NCI-H2107 treated with DMSO at 0.1 percent for 48 hours (cell line): ENCODE measurements at regions not wholly inside any gene's neighbourhood (a gene's known extent, or its start where the extent isn't known, plus 50 kb on each side); places are given as distances from the start of the nearest gene placed in this dataset.
"Not testable (repeated sequence)": the region's sequence is repeated elsewhere in the genome, so short reads cannot be mapped to it uniquely, and the experiment has no call there.

Experiments used
- DNase-seq: peaks from one replicate; lab custom pipeline; 2025; ENCODE audit not compliant: unreplicated experiment; lab: John Stamatoyannopoulos, UW

DNA sequence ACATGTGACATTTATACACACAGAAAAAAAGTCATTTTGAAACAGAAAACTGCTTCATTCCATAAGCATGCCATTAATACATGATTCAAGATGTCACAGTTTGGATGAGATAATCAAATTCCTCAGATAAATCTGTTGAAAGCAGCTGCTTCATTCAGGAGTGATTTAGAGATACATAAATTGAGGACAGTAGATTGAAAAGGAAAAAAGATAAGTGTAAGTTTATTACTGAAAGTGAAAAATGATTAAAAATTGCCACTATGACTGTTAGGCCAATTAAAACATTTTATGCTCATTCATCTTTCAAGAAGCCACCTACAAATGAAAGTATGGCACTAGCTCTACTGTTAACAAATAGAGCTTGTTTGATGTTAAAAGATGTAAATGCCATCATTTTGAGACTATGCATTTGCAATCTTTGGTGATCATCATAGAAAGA is 136.9 kb upstream of the CDK6 start:
- no peak for DNase-seq

DNA sequence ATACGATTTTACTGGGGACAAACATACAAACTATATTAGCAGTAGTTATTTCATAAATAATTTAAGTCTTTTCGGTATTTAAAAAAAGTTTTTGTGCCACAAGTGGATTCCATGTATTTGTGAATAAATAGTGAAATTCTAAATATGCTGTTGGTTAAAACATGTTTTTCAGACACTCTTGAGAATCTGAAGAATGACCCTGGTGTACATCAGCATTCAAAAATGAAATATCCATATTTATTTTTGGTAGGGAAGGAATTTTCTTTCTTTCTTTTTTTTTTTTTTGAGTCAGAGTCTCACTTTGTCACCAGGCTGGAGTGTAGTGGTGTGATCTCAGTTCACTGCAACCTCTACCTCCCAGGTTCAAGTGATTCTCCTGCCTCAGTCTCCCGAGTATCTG is 136.1 kb upstream of the CDK6 start:
- no peak for DNase-seq

DNA sequence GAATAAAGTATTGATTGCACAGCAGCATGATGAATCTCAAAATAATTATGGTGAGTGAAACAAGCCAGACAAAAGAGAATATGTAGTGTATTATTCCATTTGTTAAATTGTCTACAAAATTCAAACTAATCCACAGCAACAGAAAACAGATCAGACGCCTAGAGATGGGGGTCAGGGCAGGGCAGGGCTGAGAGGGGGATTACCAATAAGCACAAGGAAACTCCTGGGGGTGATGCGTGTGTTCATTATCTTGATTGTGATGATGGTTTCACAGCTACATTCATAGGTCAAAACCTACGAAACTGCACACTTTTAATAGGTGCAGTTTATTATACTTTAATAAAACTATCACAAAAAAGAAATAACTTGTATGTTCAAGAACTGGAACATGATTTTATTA is 132.7 kb upstream of the CDK6 start:
- DNase-seq, result no peak

DNA sequence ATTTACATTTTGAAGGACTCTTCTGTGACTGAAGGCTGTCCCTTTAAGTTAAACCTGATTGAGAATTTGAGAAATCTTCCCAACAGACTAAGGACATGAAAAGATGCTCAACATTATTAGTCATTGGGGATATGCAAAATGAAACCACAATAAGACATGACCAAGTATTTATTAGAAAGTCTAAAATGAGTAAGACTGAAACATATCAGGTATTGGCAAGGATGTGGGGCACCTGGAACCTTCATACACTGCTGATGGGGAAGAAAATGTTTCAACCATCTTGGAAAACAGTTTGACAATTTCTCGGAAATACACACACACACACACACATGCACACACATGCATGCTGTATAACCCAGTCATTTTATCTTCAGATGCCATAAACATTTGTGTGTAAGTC is 132.1 kb upstream of the CDK6 start:
- no peak for DNase-seq

DNA sequence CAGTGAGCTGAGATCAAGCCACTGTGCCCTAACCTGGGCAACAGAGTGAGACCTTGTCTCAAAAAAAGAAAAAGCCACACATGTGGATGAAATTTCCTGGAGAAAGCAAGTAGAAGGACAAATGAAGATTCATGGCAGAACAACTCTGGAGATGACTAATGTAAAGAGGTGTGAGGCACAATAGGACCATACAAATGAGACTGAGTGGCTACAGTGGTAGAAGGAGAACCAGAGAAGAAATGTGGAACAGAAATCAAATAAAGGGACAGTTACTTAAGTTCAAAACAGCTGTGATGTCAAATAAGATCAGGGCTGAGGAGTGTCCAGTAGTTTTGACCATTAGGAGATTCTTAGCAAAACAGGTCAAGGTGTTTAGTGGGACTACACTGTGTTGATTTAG is 130.9 kb upstream of the CDK6 start:
- no peak for DNase-seq

DNA sequence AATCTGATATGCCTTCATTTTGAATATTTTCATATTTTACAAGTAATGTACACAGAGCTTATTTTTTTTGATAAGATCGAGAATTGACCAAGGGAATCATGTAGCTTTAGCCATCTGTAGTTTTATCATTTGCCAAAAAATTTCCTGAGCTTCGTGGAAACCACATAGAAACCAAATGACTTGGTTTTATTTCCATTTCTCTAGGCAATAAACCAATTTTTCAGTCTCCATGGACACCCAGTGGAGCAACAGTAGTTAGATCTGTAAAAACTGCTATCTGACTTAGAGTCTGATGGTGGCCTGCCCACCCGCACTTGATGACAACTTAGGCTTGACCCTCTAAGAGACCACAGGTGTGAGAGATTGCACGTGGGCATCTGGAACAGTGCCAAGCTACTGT is 127.8 kb upstream of the CDK6 start:
- DNase-seq, result no peak

DNA sequence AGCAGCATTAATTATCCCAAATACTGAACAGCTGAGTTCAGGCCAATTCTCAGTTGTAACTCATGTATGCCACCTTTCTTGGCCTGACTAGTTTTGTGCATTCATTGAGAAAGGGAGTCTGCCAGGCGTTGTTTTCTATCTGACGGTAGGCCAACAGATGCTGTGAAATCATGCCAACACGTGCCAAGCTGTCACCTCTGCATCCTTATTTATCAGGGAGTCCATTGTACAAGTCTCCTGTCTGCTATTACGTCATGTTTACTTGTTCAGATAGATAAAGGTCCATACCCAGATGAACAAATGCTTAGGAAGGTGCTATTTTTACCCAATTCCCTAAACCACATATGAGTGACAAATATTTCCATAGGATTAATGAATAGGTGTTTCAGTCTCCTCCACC is 127.2 kb upstream of the CDK6 start:
- no peak for DNase-seq

DNA sequence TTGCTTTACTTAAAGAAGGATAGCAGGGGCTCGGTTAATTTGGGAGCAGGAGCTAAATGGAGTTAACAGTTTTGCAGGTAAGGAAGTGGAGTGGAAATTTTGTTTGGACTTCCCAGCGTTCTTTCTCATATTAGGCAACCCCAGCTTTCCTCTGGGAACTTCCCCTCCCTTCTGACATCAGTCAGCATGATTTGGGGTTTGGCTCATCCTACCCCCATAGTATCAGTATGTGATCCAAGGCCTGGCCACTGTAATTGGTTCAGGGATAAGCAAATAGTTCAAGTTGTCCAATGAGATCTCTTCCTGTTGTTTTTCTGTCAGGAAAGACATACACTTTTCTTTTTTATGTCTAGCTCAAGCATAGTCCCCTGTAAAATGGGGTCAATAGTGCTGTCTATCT is 125.6 kb upstream of the CDK6 start:
- no peak for DNase-seq

DNA sequence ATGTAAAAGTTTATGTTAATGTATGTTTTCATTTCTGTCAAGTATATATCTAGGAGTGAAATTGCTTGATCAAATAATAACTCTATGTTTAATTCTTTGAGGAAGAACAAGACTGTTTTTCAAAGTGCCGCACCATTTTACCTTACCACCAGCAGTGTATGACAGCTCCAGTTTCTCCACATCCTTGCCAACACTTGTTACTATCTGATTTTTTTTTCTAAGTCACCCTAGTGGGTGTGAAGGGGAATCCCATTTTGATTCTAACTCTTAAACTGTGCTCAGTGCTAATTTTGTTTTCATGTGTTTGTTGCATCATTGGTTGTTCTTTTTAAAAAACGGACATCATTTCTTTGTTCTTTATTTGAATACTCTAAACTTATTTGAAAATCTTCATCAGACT is 120.2 kb upstream of the CDK6 start:
- DNase-seq, result no peak

DNA sequence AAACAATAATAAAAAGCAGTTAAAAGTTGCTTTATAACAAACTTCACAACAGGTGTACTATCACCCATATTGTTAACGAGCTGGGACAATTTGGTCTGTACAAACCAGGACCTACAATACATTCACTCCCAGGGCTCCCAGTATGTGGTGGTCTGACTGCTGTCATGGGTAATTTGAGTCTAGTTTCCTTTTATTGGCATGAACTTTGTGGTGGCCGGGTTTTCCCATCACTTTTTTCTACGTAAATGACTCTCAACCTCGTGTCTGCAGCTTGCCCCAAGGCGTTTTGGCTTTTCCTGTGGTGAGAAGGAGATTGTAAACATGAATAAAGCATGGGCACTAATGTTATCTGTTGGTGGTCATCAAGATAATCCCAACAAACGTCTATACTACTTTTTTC is 118.7 kb upstream of the CDK6 start:
- DNase-seq, result no peak

DNA sequence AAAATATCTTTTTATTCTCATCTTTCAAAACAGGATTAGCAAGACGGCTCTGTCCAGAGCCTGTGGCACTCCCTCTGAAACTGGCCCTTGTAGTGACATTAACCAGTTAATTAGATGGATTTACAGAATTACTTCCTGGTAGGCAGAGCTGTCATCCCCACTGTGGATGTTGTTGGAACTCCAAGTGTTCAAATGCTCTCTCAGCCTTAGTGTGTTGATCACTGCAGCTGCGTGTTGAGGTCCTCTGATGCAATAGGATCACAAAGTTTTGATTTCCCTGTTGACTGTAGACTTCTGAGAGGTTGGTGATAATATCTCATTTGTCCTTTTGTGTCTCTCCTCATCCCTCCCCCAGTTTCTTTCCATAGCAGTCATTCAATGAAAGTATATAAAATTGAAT is 117.3 kb upstream of the CDK6 start:
- DNase-seq, result no peak

DNA sequence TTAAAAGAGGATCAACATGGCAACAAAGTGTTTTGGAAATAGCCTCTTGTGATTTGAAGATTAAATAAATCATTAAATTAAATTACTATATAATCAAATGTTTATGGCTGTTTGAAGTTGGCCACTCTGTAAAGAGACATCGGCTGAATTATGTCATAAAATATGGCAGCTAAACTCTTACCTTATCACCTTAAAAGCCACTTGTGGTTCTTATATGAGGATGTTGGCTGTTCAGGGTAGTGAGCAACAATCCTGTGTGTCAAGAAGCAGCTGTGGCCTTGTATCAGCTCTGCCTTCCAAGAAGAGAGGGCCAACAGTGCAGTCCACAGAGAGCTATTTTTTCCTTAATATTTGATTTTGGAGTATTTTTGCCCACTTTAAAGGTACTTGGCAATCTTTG is 113.4 kb upstream of the CDK6 start:
- no peak for DNase-seq

DNA sequence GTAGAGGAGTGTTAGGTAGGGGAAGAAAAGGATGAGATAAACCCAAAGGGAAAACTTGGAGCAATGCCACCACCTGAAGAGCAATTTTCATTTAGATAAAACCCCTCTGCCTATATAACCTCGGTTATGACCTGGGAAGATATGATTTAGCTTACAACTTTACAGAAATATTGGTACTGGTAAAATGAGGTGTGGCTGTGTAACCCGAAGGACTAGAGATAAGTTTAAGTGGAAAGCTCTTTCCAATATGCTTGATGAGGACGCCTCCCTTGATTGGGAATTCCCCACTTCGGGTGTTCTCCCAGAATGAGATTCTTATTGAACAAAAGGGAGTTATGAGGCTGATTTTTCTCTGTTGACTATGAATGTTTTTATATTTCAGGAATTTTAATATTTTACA is 109.5 kb upstream of the CDK6 start:
- no peak for DNase-seq

DNA sequence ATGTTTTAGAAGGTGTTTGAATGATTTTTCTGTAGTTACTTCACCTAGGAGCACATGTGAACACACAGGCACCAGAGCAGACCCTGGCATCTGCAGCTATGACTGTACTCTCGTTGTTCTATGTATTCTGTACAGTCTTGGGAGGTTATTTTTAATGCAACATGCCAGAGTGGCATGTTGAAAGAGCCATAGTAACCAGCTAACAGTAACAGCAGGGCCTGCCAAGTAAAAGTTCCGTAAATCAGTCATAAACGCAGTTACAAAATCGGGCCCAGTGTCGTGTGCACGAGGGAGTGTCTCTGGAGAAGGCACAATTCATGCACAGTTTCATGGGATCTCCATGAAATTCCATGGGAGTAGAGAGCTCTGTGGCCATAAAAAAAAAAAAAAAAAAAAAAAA is 108.3 kb upstream of the CDK6 start:
- no peak for DNase-seq

DNA sequence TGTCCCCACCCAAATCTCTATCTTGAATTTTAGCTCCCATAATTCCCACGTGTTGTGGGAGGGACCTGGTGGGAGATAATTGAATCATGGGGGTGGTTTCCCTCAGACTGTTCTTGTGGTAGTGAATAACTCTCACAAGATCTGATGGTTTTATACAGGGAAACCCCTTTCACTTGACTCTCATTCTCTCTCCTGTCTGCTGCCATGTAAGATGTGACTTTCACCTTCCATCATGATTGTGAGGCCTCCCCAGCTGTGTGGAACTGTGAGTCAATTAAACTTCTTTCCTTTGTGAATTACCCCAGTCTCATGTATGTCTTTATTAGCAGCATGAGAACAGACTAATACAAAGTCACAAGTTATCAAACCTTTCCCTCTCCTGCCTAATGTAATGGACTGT is 106.3 kb upstream of the CDK6 start:
- not testable (repeated sequence) for DNase-seq

DNA sequence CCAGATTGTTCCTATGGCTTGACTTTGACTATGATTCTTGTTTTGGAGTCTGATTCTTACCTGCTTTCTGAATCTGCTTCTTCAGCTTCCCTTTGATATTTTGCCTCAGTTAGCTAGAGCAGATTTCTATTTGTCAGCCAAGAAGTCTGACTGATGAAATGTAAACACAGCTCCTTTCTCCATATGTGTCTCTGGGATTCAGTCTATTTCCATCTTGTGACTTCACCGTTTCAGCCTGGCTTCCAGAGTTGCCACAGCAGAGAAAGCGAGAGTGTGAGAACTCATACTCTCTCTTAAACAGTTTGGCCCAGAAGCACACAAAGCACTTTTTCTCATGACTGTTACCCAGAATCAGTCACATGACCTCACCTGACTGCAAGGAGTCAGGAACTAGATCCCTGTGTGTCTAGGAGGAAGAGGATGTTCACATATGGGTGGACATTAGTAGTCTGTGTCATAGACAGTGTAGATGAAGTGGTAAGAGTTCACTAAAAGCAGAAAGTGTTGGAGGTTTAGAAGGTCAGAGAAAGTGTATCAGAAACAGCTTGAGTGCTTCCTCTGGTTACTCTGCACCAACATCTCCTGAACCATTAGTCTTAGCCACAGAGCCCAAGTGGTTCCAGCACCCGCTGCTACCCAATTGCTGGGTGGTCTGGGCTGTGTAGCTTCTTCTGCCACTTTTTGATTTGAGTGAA is 103.4 kb upstream of the CDK6 start:
- no peak for DNase-seq

DNA sequence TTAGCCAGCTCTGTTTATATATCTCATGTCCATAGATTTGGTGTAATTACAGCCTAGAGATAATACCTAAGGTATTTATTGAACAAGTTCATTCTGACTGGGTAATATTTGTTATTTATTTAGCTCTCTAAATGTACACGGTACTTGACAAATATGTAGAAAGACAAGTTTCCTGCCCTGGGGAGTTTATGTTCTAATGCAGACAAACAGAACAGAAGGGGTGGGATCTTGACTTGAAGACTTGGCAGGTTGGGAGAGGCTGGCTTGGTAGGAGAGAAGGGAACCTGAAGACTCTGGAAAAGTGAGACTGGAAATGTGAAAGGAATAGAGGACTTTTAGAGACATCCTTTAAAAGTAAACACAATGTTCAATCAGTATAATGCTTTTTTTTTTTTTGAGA is 97.7 kb upstream of the CDK6 start:
- DNase-seq, result no peak

DNA sequence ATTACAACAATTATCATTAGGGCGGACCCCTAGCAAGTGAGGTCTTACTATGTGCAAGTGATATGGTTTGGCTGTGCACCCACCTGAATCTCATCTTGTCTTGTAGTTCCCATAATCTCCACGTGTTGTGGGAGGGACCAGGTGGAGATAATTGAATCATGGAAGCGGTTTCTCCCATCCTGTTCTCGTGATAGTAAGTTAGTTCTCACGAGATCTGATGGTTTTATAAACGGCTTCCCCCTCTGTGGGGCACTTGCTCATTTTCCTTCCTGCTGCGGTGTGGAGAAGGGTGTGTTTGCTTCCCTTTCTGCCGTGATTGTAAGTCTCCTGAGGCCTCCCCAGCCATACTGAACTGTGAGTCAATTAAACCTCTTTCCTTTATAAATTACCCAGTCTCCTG is 96.1 kb upstream of the CDK6 start:
- no peak for DNase-seq

DNA sequence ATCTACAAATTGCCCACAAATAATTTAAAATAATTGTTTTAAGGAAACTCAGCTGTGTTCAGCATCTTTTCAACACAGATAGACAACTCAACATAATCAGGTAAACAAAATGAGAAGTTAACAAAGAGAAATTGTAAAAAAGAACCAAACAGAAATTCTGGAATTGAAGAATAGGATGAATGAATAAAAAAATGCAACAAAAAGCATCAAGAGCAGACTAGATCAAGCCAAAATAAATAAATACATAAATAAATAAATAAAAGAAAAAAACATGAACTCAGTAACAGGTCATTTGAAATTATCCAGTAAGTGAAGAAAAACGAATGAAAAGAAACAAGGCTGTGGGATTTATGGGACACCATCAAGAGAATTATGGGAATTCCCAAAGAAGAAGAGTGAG is 94.0 kb upstream of the CDK6 start:
- DNase-seq, result no peak

DNA sequence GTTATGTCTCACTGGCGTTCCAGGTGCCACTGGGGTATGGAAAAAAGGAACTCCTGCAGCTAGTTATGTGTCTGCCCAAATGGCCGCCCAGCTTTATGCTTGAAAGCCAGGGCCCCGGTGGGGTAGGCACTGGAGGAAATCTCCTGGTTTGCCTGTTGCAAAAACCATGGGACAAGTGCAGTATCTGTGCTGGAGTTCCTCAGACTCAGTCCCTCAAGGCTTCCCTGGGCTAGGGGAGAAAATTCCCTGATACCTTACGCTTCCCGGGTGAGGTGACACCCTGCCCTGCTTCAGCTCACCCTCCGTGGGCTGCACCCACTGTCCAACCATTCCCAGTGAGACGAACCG is 90.3 kb upstream of the CDK6 start:
- no peak for DNase-seq

DNA sequence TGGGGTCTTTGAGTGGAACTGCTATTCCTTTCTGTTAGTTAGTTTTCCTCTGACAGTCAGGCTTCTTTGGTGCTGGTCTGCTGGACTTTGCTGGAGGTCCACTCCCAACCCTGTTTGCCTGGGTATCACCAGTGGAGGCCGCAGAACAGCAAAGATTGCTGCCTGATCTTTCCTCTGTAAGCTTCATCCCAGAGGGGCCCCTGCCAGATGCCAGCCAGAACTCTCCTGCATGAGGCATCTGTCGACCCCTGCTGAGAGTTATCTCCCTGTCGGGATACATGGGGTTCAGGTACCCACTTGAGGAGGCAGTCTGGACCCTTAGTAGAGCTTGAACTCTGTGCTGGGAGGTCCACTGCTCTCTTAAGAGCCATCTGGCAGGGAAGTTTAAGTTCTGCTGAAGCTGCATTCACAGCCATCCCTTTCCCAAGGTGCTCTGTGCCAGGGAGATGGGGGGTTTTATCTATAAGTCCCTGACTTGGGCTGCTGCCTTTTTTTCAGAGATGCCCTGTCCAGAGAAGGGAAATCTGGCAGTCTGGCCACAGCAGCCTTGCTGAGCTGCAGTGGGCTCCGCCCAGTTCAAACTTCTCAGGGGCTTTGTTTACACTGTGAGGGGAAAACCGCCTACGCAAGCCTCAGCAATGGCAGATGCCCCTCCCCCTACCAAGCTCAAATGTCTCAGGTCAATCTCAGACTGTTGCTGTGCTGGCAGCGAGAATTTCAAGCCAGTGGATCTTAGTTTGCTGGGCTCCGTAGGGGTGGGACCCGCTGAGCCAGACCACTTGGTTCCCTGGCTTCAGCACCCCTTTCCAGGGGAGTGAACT is 89.7 kb upstream of the CDK6 start:
- DNase-seq, result no peak

DNA sequence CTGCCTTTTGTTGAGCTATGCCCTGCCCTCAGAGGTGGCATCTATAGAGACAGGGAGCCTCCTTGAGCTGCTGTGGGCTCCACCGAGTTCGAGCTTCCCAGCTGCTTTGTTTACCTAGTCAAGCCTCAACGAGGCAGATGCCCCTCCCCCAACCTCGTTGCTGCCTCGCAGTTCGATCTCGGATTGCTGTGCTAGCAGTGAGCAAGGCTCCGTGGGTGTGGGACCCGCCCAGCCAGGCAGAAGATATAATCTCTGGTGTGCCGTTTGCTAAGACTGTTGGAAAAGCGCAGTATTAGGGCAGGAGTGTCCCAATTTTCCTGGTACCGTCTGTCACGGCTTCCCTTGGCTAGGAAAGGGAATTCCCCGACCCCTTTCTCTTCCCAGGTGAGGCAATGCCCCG is 88.4 kb upstream of the CDK6 start:
- no peak for DNase-seq

DNA sequence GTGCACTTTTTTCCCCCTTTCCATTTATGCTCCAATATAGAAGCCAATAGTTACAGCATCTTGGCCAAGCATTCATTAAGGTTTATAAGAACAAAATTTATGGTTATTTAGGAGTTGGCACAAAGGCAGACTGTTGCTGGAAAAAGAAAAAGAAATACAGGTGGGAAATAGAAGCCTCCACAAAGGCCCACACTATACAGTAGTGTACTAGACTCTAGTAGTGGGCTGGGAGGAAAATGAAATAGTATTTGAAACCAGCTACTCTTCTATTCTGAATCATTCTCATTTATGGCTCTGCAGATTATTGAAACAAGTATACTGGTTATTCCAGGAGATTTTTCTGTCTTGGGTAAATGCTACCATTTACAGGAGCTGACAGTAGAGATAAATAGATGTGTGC is 80.9 kb upstream of the CDK6 start:
- DNase-seq, result no peak
